H9 (cell line): ENCODE measurements at regions not wholly inside any gene's neighbourhood (a gene's known extent, or its start where the extent isn't known, plus 50 kb on each side); places are given as distances from the start of the nearest gene placed in this dataset.

Experiments used
- DNase-seq: peaks from one replicate; pipeline ENCODE4 v3.0.0-alpha.2; 2017
- H2AFZ ChIP-seq: one replicate; pipeline ENCODE4 v1.6.1; 2013; ENCODE audit warnings: mild to moderate bottlenecking, low read length, control low read depth, moderate library complexity
- H2AK5ac ChIP-seq: 2 replicates; pipeline ENCODE4 v1.6.1; 2013; ENCODE audit warnings: low read length, control low read depth, mixed read lengths; ENCODE audit not compliant: insufficient read length
- H2BK120ac ChIP-seq: one replicate; pipeline ENCODE4 v1.6.1; 2013; ENCODE audit warnings: low read depth, mild to moderate bottlenecking, low read length, control low read depth, inconsistent platforms; ENCODE audit not compliant: poor library complexity, severe bottlenecking
- H2BK12ac ChIP-seq: 2 replicates; pipeline ENCODE4 v1.6.1; 2013; ENCODE audit warnings: low read length, control low read depth, mixed read lengths, low read depth; ENCODE audit not compliant: insufficient read length
- H2BK15ac ChIP-seq: 2 replicates; pipeline ENCODE4 v1.6.1; 2013; ENCODE audit warnings: low read depth, low read length, control low read depth
- H2BK20ac ChIP-seq: one replicate; pipeline ENCODE4 v1.6.1; 2013; ENCODE audit warnings: low read depth, mild to moderate bottlenecking, low read length, control low read depth, inconsistent platforms; ENCODE audit not compliant: poor library complexity, severe bottlenecking
- H2BK5ac ChIP-seq: 2 replicates; pipeline ENCODE4 v1.6.1; 2013; ENCODE audit warnings: low read length, control low read depth, mixed read lengths; ENCODE audit not compliant: insufficient read length
- H3K14ac ChIP-seq: 2 replicates; pipeline ENCODE4 v1.6.1; 2013; ENCODE audit warnings: low read length, control low read depth; ENCODE audit not compliant: insufficient read depth
- H3K18ac ChIP-seq: 2 replicates; pipeline ENCODE4 v1.6.1; 2013; ENCODE audit warnings: low read depth, mild to moderate bottlenecking, mixed read lengths, low read length, control low read depth; ENCODE audit not compliant: insufficient read length
- H3K23ac ChIP-seq: 2 replicates; pipeline ENCODE4 v1.6.1; 2013; ENCODE audit warnings: low read length, control low read depth, mixed read lengths, low read depth; ENCODE audit not compliant: insufficient read length
- H3K23me2 ChIP-seq: 2 replicates; pipeline ENCODE4 v1.6.1; 2013; ENCODE audit warnings: low read depth, mild to moderate bottlenecking, mixed read lengths, low read length, control low read depth; ENCODE audit not compliant: insufficient read length, poor library complexity, severe bottlenecking
- H3K27ac ChIP-seq: 2 replicates; pipeline ENCODE4 v1.5.1; 2013; ENCODE audit warnings: low read length, control low read depth, mixed read lengths, low read depth; ENCODE audit not compliant: insufficient read length
- H3K27me3 ChIP-seq: 2 replicates; pipeline ENCODE4 v1.6.1; 2013; ENCODE audit warnings: low read length, control low read depth, inconsistent platforms; ENCODE audit not compliant: insufficient read depth
- H3K4ac ChIP-seq: 2 replicates; pipeline ENCODE4 v1.6.1; 2013; ENCODE audit warnings: low read depth, mild to moderate bottlenecking, control low read depth, inconsistent platforms, low read length, moderate library complexity
- H3K4me1 ChIP-seq: 2 replicates; pipeline ENCODE4 v1.6.1; 2013; ENCODE audit warnings: low read length, control low read depth, inconsistent platforms; ENCODE audit not compliant: insufficient read depth
- H3K4me2 ChIP-seq: 2 replicates; pipeline ENCODE4 v1.6.1; 2013; ENCODE audit warnings: low read length, control low read depth, mixed read lengths; ENCODE audit not compliant: insufficient read length, insufficient read depth
- H3K56ac ChIP-seq: 2 replicates; pipeline ENCODE4 v1.6.1; 2013; ENCODE audit warnings: low read depth, mild to moderate bottlenecking, mixed read lengths, low read length, control low read depth; ENCODE audit not compliant: insufficient read length
- H3K79me1 ChIP-seq: 2 replicates; pipeline ENCODE4 v1.6.1; 2013; ENCODE audit warnings: low read depth, mild to moderate bottlenecking, moderate library complexity, low read length, control low read depth, inconsistent platforms; ENCODE audit not compliant: insufficient read depth, poor library complexity, severe bottlenecking
- H3K79me2 ChIP-seq: 2 replicates; pipeline ENCODE4 v1.6.1; 2013; ENCODE audit warnings: low read length, control low read depth, inconsistent platforms; ENCODE audit not compliant: insufficient read depth
- H3K9ac ChIP-seq: 2 replicates; pipeline ENCODE4 v1.6.1; 2013; ENCODE audit warnings: low read length, control low read depth, mixed read lengths; ENCODE audit not compliant: insufficient read length; ENCODE audit errors: extremely low read depth
- H3K9me3 ChIP-seq: one replicate; pipeline ENCODE4 v1.6.1; 2013; ENCODE audit warnings: low read depth, low read length, inconsistent platforms; ENCODE audit not compliant: control insufficient read depth
- H3T11ph ChIP-seq: one replicate; pipeline ENCODE4 v1.6.1; 2013; ENCODE audit warnings: mild to moderate bottlenecking, low read length, control low read depth, inconsistent platforms
- H4K20me1 ChIP-seq: one replicate; pipeline ENCODE4 v1.6.1; 2013; ENCODE audit not compliant: control insufficient read depth, insufficient read length, insufficient read depth
- H4K5ac ChIP-seq: 2 replicates; pipeline ENCODE4 v1.6.1; 2013; ENCODE audit warnings: low read depth, mild to moderate bottlenecking, mixed read lengths, low read length, control low read depth; ENCODE audit not compliant: insufficient read length
- H4K8ac ChIP-seq: replicated peaks from 2 replicates; pipeline ENCODE4 v1.6.1; 2013; ENCODE audit warnings: low read length, control low read depth, mixed read lengths, low read depth; ENCODE audit not compliant: insufficient read length
- H4K91ac ChIP-seq: 2 replicates; pipeline ENCODE4 v1.6.1; 2013; ENCODE audit warnings: low read depth, mild to moderate bottlenecking, moderate library complexity, mixed read lengths, low read length, control low read depth; ENCODE audit not compliant: insufficient read length
- H3K27ac Mint-ChIP-seq, 3 experiments: 2 replicates in 2 of 3; 3 replicates in 1 of 3; pipeline ENCODE4 v1.8.0; 2020 to 2021; ENCODE audit warnings: mixed read lengths in 3 of 3, mild to moderate bottlenecking in 1 of 3, moderate library complexity in 1 of 3
- H3K27me3 Mint-ChIP-seq: 2 replicates; pipeline ENCODE4 v1.8.0; 2021; ENCODE audit warnings: low read depth, mild to moderate bottlenecking, moderate library complexity, mixed read lengths
- H3K36me3 Mint-ChIP-seq, 3 experiments: 2 replicates in 2 of 3; 3 replicates in 1 of 3; pipeline ENCODE4 v1.8.0; 2020 to 2021; ENCODE audit warnings: low read depth in 3 of 3, mixed read lengths in 3 of 3; ENCODE audit not compliant: insufficient read depth in 1 of 3
- H3K4me1 Mint-ChIP-seq, 2 experiments: 2 replicates each; pipeline ENCODE4 v1.8.0; 2020; ENCODE audit warnings: mixed read lengths in 2 of 2
- H3K4me3 Mint-ChIP-seq, 2 experiments: 2 replicates in 1 of 2; 3 replicates in 1 of 2; pipeline ENCODE4 v1.8.0; 2020 to 2021; ENCODE audit warnings: mild to moderate bottlenecking in 2 of 2, mixed read lengths in 2 of 2, moderate library complexity in 1 of 2
- H3K9me3 Mint-ChIP-seq, 2 experiments: 2 replicates in 1 of 2; 3 replicates in 1 of 2; pipeline ENCODE4 v1.8.0; 2020; ENCODE audit warnings: mild to moderate bottlenecking in 2 of 2, mixed read lengths in 2 of 2, moderate library complexity in 1 of 2
- TF ChIP-seq, protein P1 (sequence below): fragments of 200-600 bp; sonication (generic); conservative IDR thresholded peaks from 3 replicates; pipeline ENCODE4 v1.8.0; 2021; ENCODE audit warnings: antibody characterized with exemption, mild to moderate bottlenecking

DNA sequence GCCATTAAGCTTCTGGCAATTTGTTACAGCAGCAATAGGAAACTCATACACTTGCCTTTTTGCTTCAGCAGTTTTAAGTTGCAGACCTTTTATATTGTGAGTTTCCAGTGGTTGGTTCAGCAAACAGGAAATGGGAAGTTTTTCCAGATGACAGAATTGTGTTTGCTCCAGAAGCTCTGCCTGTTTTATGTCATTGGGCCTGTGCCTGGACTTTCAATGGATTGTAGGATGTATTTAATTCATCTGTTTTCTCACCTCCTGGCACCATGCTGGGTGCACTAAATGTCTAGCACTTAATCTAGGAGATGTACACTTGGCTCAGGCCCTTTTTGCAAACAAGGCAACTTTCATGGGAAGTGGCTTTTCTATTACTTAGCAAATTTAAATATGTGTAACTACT lies 100.4 kb upstream of the CLINT1 start:
- Histone ChIP-seq H4K20me1 (no peaks in the 10 kb centered on the region), H3K56ac (no peak overlapping the region), H3K23ac (no peak overlapping the region), H3K18ac (no peak overlapping the region), H3K4me1 (no peaks in the 10 kb centered on the region; the same call in 1 of the 2 replicates), H4K91ac (no peak overlapping the region), H2AK5ac (no peak overlapping the region), H3T11ph (no peak overlapping the region), H3K4me2 (no peak overlapping the region), H2BK12ac (no peak overlapping the region), H3K79me1 (no peaks in the 10 kb centered on the region), H2AFZ (no peak overlapping the region), H3K14ac (no peak overlapping the region), H2BK5ac (no peak overlapping the region), H4K5ac (no peak overlapping the region), H3K4ac (no peak overlapping the region), H2BK15ac (no peak overlapping the region), H4K8ac (no peak overlapping the region), H3K79me2 (no peaks in the 10 kb centered on the region), H3K27me3 (no peaks in the 10 kb centered on the region), H3K9ac (no peak overlapping the region), H2BK120ac (no peak overlapping the region), H3K9me3 (no peaks in the 10 kb centered on the region), H3K27ac (no peak overlapping the region), H2BK20ac (no peak overlapping the region), H3K23me2 (no peaks in the 10 kb centered on the region)
- TF ChIP-seq, protein P1, sequence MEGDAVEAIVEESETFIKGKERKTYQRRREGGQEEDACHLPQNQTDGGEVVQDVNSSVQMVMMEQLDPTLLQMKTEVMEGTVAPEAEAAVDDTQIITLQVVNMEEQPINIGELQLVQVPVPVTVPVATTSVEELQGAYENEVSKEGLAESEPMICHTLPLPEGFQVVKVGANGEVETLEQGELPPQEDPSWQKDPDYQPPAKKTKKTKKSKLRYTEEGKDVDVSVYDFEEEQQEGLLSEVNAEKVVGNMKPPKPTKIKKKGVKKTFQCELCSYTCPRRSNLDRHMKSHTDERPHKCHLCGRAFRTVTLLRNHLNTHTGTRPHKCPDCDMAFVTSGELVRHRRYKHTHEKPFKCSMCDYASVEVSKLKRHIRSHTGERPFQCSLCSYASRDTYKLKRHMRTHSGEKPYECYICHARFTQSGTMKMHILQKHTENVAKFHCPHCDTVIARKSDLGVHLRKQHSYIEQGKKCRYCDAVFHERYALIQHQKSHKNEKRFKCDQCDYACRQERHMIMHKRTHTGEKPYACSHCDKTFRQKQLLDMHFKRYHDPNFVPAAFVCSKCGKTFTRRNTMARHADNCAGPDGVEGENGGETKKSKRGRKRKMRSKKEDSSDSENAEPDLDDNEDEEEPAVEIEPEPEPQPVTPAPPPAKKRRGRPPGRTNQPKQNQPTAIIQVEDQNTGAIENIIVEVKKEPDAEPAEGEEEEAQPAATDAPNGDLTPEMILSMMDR, result no peak
- Mint-ChIP-seq H3K9me3 (no peaks in the 10 kb centered on the region; a peak in 1 of 5 replicates), H3K4me3 (no peak overlapping the region), H3K27ac (no peak overlapping the region), H3K27me3 (no peaks in the 10 kb centered on the region), H3K36me3 (no peaks in the 10 kb centered on the region), H3K4me1 (peaks cover 9 to 13% of the 10 kb centered on the region in 2 experiments)
- no peak for DNase-seq
